Pulmonary artery endothelial cell (primary cell): ENCODE measurements at regions not wholly inside any gene's neighbourhood (a gene's known extent, or its start where the extent isn't known, plus 50 kb on each side); places are given as distances from the start of the nearest gene placed in this dataset.

ENCODE experiments used
- DNase-seq: peaks from one replicate; pipeline ENCODE4 v3.0.0-alpha.2; 2011; ENCODE audit warnings: low read depth, low spot score

DNA sequence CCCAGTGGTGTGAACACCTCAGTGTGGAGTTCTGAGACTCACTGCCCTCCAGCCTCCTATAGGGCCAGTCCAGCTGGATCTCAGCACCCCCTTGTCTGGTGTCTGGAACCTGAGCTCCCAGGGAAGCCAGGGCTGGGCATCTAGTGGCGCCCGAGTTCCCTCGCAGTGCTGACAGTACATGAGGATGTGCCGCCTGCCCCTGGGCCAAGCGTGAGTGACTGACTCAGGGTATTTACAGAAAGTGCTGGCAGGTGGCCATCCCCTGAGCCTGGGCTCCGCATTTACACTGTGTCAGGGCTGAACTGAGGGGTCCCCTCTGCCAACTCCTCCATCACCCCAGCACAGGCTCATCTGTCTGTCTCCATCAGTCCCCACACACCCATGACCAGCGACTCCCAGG, 185.3 kb downstream of the BRD1 start:
- no peak for DNase-seq

DNA sequence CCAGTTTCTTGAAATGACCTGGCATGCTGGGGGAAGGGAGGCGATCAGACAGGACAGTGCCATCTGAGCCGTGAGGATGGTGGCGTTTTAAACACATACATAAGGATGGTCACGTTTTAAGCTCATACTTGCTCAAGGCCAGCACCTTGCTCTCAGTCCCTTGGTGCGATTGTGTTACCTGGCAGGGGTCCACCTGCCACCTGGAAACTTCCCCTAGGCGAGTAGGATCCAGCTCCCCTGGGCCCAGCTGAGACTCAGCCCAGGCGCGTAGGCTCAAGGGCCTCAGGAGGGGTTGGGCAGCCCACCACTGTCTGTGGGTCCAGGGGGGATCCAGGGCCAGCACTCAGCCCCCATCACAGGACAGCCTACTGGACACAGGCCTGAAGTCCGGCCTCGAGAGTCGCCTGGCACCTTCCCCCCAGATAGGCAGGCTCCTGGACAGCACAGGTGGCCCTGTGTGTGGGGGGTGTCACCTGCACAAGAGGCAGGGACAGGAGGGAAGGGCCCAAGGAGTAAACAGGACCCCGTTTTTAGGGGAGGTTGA, 185.8 kb downstream of the BRD1 start:
- no peak for DNase-seq

DNA sequence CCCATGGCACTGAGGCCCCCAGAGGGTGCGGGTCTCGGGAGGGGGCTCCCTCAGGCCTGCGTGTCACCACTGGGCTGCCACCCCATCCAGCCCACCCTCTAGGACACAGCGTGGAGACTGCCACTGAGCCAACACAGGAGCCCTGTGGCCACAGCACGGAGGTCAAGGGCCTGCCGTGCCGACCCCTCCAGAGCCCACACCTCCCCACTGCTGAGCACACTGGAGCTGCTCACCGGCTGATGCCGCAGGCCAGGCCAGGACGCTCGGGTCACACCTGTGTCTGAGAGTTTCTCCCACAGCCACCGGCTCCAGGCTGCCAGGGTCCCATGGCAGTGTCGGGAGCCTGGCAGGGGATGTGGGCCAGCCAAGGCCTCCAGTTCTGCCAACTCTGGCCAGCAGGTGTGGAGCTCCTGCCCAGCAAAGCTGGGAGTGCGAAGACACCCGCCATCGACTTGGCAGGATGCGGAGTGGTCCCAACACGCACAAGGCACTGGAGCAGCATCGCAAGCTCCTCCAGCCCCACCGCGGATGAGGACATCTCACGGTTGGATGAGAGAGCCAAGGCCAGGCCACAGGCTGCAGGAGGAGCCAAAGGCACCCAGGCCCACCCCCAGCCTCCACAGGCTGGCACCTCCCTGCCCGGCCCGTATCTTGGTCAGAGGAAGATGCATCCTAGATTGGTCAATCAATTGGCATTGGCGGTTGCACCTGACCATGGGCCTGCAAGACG, 187.1 kb downstream of the BRD1 start:
- DNase-seq, result no peak

DNA sequence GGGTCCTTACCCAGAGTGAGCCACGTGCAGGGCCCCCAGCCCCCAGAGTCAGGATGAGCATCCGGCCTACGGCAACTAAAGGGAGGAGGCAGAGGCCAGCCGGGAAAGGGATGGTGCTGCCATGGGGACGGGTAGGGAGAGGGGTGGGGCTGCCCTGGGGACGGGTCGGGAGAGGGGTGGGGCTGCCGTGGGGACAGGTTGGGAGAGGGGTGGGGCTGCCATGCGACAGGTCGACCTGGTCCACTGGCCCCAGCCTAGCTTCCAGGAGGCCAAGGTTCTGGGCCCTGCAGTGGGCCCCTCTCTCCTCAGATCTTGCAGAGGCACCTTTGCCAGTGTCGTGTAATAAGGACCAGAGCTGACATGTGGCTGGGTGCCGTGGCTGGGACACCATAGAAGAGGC, 187.7 kb downstream of the BRD1 start:
- DNase-seq, result no peak

DNA sequence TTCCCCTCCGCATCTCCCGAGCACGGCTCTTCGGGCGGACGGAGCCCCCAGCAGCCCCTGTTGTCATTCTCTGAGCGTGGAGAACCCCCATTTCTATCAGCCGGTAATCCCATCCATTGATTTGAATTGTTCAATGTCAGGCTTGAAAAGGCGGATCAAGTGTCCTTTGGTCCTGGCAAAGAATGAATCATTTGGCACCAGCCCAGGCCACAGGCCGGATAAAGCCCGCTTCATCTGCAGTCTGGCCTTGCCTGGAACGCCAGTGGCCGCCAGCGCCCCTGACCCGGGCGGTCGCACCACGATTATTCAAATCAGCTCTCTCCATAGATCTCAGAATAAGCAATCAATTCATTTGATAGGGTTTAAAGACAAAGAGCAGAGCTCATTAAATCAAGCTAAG, 188.9 kb downstream of the BRD1 start:
- DNase-seq, result no peak

DNA sequence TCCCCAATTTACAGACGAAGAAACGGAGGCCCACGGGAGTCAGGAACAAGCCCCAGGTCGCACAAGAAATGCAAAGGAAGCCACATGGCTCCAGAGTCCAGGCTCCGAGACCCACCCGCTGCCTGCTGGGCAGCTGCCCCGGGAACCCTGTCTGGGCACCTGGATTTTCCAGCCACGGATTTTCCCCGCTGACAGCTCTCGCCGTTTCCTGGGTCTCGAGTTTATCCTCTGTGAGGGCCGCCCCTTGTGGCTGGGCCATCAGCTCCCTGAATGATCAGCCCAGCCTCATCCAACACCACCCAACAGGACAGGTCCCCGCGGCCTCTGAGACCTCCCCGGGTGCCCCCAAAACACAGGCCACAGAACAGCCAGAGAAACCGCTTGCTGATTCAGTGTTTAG, 189.7 kb downstream of the BRD1 start:
- no peak for DNase-seq

DNA sequence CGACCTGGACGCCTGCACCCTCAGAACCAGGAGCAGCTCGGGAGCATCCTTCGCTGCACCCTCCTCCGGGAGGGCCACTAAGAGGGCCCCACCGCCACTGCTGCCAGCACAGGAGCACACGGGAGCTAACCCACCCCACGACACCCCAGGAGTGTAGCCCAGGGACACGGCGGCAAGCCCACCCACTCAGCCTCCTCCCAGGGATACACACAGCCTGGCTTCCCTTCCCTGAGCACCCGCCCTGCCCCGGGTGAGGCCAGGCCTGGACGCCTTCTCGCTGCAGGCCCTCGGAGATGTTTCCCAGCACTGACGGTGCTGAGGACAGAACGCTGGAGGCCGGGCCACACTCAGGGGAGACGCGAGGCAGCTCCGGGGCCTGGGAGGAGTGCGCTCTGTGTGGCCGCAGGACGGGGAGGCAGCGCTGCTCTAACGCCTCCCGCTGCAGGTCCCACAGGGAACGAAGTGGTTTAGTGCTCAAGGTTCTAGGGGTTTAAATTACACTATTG, 190.4 kb downstream of the BRD1 start:
- no peak for DNase-seq

DNA sequence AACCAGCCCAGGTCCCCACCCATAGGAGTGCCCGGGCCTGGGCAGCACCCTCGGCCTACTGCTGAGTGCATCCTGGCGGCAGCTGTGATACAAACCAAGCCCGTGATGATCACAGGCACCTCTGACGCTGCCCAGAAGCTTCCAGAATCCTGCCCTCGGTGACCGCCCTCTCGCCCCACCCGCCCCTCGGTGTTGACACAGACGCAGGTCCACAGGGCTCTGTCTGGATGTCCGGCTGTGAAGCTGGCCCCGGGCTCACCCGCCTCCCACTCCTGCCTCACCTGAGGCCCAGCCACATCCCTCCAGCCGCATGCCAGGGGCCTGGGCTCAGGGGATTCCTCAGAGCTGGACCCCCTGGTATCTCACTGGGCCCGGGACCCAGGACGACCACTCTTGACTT, 191.0 kb downstream of the BRD1 start:
- no peak for DNase-seq

DNA sequence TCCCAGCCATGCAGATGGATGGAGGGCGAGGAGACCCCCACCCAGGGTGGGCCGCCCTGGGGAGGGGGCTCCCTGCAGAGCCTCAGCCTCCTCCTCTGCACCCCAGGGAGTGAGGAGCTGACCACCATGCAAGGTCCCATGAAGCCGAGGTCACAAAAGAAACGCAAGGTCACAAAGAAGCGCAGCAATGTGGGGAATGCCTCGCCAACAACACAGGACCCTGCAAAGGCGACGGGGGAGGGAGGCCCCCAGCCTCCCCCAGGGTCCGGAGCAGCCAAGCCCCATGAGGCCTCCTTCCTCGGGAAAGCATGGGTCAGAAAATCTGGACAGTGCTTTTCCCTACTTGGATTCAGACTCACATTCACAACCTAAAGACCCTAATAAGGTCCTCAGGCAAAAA, 191.5 kb downstream of the BRD1 start:
- no peak for DNase-seq

DNA sequence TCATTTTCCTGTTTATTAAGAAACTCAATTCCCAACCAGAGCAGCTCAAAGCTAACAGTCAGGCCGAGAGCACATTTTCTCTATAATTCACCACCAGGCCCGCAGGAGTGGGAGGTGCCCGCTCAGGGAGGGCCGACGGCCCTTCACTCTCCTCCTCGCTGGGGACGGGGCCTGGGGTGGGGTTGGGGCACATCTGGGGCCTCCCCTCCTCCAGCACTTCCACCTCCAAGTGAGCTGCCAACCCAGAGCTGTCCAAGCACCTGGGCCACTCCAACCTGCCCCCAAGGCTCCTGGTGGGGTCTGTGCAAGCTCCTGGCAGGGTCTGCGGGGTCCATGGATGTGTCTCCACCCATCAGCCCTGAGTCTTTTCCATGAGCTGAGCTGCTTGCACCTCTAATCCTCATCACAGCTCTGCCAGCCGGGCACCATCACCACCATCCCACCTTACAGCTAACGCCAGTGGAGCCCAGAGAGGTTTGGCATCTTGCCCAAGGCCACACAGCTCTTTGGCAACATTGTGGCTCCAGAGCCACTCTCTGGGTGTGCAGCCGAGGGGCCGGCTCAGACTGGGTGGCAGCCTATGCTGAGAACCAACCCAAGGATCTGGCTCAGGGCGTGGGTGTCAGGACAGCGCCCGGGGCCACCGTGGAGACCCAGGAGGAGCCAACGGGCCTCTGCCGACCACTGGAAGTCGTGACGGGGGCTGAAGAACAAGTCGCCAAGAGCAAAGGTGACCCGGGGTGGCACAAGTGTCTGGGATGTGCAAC, 193.5 kb downstream of the BRD1 start:
- no peak for DNase-seq

DNA sequence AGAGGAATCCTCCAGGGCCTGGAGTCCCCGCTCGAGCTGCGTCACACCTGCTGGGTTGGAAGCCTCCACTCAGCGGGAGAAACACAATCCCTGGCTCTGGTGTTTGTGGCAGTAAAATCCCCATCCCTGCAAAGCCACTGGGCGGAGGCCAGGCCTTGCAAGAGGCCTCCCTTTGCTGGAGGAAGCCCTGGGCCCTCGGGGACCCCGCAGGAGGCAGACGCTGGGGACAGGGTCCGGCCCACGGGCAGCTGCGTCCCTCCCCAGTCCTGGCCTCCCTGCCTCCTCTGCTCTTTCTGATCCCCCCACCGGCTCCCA, 194.7 kb downstream of the BRD1 start:
- no peak for DNase-seq

DNA sequence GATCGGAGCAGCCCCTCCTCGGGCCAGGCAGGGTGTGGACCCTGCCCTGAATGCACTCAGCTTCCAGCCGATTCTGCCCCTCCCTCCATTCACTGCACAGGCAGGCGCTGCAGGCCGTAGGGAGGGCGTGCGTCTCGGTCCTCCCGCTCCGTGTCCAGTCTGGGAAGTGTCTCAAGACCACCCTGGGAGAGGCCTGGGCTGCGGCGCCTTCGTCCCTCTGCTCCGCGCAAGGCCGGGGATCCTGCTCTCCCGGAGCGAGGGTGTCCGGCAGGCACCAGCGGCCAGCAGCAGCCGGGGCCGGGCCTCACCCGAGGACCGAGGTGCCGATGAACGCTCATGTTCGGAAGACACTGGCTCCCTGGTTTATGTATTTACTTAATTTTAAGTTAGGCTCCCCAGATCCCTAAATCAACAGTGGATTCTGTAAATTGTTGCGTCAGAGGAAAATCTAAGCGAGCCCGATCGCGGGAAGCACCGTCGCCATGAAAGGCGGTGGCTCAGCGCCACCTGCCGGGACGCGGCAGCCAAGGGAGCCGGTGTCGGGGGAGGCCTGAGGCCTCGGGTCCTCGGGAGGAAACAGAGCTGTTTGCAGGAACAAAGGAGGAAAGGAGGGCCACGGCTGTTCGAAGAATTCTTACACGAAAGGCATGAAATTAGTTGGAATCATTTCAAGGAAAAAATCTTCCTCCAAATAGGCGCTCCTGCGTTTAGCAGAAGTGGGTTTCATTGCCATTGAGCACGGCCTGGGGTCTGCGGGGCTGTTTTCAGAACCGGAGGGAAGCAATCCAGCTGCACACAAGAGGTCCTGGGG, 195.3 kb downstream of the BRD1 start:
- DNase-seq, result peak; percentile 7

DNA sequence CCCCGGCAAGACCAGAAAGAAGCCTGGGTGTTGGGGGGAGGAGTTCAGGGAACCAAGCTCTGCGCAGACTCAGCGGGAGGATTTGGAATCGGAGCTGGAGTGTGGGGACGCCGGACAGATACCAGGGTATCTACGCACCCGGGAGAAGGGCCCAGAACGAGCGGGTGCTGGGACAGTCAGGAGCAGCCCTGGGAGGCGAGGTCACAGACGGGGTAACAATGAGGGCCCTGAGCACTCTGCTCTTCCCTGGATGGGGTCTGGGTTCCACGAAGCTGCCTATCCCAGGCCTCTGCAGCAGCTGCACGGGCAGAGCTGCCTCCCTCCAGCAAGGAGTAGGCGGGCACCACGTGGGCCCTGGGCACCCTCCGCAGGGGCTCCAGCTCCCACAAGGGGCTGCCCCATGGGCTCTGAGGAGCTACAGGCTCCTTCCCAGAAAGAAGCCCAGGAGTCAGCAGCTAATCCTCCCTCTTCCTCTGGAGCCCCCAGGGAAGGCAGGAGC, 197.2 kb downstream of the BRD1 start:
- no peak for DNase-seq

DNA sequence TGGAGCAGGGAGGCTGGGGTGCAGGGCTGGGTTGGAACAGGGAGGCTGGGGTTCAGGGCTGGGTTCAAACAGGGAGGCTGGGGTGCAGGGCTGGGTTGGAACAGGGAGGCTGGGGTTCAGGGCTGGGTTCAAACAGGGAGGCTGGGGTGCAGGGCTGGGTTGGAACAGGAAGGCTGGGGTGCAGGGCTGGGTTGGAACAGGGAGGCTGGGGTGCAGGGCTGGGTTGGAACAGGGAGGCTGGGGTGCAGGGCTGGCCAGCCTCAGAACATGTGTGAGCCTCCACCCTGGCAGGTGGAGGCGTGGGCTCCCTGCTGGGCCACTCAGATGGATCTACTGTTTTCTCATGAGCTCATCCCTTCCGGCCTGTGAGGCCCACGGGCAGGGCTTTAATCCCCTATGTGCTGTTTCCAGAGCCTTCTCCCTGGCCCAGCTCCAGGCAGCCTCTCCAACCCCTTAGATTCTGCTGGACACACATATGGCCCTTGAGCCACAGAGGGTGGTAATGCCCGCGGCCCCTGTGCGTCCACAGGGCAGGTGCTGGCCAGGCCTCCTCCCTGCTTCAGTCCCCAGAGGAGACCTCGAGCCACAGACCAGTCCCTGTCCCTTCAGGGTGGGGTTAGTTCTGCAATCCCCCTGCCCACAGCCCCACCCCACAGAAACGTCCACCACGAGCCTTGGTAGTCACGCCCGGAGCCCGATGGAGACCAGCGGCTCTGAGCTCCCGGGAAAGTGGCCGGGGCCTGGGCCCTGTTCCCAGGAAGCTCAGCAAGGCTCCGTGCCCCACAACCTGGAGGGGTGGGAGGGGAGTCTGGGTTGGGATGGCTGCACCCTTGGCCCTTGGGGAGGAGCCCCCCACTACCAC, 197.9 kb downstream of the BRD1 start:
- no peak for DNase-seq

DNA sequence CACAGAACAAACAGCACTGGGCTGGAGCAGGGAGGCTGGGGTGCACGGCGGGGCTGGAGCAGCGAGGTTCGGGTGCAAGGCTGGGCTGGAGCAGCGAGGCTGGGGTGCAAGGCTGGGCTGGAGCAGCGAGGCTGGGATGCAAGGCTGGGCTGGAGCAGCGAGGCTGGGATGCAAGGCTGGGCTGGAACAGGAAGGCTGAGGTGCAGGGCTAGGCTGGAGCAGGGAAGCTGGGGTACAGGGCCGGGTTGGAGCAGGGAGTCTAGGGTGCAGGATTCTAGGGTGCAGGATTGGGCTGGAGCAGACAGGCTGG, 198.5 kb downstream of the BRD1 start:
- no peak for DNase-seq

DNA sequence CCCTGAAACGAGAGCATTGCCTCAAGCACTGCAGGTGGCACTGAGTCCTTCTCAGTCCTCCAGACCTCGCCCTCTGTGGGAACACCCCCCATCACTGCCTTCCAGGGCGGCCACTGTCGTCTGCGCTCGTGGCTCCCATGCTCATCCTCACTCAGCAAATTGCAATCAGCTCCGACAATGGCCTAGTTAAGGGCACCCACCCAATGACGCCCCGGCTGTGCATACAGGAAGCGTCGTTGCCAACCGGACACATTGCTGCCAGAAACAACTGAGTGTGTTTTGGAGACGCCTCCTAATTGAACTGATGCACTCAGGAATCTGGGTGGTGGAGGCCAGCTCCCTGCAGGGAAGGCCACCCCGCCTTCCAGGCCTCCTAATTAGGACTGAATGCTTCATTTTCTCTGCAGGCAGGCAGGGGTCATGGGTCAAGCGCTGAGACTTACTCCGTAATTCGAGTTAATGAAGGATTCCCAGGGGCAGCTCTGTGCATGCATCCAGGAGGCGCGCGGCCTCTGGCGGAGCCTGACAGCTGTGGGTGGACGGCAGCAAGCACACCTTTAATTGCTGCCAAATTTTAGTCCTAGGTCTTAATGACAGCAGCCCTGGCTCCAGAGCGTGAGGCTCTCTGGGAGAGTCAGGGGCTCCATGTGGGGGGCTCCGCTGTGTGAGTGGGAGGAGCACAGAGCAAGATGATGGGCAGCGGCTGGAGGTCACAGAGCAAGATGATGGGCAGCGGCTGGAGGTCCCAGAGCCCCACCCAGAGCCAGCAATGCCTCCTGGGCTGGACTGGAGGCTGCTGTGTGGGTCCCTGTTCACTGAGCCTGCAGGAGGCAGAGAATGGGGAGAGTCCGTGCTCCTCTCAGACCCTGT, 199.0 kb downstream of the BRD1 start:
- no peak for DNase-seq

DNA sequence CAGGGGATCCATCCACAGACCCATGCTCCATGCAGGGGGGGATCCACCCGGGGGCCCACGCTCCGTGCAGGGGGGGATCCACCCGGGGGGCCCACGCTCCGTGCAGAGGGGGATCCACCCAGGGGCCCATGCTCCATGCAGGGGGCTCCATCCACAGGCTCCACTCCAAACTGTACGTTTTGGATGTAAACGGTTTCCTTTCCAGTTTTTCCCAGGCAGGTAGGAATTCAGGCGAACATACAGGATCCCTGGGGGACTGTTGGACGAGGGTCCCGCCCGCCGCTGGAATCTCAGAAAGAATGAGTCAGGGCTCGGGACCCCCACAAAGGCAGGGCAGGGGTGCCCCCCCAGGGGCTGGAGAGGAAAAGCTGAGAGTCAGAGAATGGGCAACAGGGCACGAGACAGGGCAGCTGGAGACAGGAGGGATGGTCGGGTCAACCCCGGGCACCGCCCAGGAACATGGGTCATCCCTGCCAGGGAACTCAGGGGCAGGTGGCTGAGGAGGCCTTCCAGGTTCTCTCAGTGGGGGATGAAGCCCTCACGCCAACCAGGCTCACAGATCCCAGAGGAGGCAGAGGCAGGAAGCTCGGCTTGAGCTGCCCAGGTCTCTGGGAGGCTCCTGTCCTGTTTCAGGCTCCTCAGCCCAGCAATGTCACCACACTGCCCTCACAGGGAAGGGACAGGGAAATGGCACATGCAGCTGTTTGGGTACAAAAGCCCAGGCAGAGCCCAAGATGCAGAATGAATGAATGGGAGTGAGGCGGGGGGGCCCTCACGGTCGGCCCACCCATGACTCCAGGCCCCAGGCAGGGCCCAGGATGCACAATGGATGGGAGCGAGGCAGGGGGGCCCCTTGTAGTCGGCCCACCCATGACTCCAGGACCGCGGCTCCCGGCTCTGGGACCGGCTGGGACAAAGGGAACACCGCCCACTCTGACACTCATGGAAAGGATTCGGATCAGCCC, 200.2 kb downstream of the BRD1 start:
- DNase-seq, result no peak

DNA sequence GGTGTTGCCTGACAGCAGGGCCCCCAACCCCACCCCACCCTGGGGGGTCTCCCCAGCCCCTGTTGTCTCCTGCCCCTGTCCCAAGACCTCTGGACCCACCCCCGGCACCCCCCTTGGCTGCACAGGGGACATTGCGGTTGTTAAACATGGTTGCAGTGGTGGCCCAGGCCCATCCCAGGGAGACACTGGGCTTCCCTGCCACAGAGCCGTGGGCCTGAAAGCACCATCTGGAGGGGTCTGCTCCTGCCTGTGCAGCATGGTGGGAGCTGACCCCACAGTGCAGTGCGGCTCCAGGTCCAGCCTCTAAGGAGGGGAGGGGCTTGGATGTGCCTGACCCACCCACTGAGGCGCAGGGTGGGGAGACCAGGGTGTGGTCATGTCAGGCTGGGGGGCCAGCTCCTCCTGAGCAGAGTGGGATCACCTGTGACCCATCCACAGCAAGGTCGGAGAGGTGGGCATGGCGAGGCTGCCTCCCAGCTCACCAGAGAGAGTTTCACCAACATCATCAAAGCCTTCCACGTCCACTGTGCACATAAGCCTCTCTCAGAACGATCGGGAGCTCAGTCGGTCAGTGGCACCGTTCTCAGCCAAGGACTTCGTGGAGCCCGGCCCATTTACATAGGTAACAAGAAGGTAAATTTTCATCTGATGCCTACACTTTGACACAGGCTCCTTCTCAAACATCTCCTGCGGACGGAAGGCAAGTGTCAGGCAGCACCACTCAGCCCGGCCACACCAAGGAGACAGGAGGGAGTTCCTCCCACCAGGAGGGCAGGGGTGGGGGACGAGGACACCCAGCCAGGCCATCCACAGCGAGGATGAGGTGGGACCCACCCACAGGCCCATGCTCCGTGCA, 201.1 kb downstream of the BRD1 start:
- DNase-seq, result no peak
